ENCODE measurements at regions not wholly inside any gene's neighbourhood (a gene's known extent, or its start where the extent isn't known, plus 50 kb on each side); places are given as distances from the start of the nearest gene placed in this dataset.
A peak's percentile ranks its signal among the peaks of the same experiment; 100 is the strongest.
"Not testable (repeated sequence)": the region's sequence is repeated elsewhere in the genome, so short reads cannot be mapped to it uniquely, and the experiment has no call there.

GRCh38 chr4:134501973-134502643 lies 300.5 kb upstream of the PABPC4L start:
- no peak for FAIRE-seq
- TF ChIP-seq CTCF (IDR thresholded peaks at IDR 0.05; ENCODE audit: borderline replicate concordance, extremely low read depth, insufficient read depth), result no peak
- Histone ChIP-seq H3K36me3 (ENCODE audit: control insufficient read depth in 2 of 3, insufficient read depth in 3 of 3, low read length in 3 of 3) (no peaks in the 10 kb centered on the region), H3K27ac (ENCODE audit: low read depth in 2 of 2, low read length in 2 of 2) (no peak overlapping the region), H3K4me1 (ENCODE audit: control insufficient read depth in 2 of 3, insufficient read depth in 2 of 3, low read depth in 1 of 3, low read length in 3 of 3) (no peaks in the 10 kb centered on the region), H3K27me3 (ENCODE audit: control insufficient read depth, insufficient read depth, low read length) (no peaks in the 10 kb centered on the region), H3K9ac (ENCODE audit: low read length in 3 of 3) (no peak overlapping the region), H3K9me3 (ENCODE audit: control insufficient read depth in 2 of 3, insufficient read depth in 1 of 3, low read length in 3 of 3) (no peaks in the 10 kb centered on the region), H3K4me3 (ENCODE audit: low read length in 3 of 3) (no peak overlapping the region)
- intact Hi-C loops (cut with DNase I), result no loop called here
- DNase-seq, result peak in 1 of 5 donors; percentile 51

- H3K4me3 ChIP-seq (ENCODE audit: low read length in 3 of 3); H3K27ac ChIP-seq (ENCODE audit: low read depth in 2 of 2, low read length in 2 of 2); intact Hi-C loops (cut with DNase I); H3K4me1 ChIP-seq (ENCODE audit: control insufficient read depth in 2 of 3, insufficient read depth in 2 of 3, low read depth in 1 of 3, low read length in 3 of 3); H3K36me3 ChIP-seq (ENCODE audit: control insufficient read depth in 2 of 3, insufficient read depth in 3 of 3, low read length in 3 of 3); H3K9me3 ChIP-seq (ENCODE audit: control insufficient read depth in 2 of 3, insufficient read depth in 1 of 3, low read length in 3 of 3); H3K9ac ChIP-seq (ENCODE audit: low read length in 3 of 3); FAIRE-seq; H3K27me3 ChIP-seq (ENCODE audit: control insufficient read depth, insufficient read depth, low read length): not testable (repeated sequence)
- peak in 1 of 5 donors; percentile 69 for DNase-seq
These were observed 299.9 kb upstream of the PABPC4L start for GRCh38 chr4:134501488-134501887.

GRCh38 chr4:134499074-134499473 lies 297.5 kb upstream of the PABPC4L start:
- FAIRE-seq (no peak), DNase-seq (no peak)
- Histone ChIP-seq H3K9ac (ENCODE audit: low read length in 3 of 3) (no peak overlapping the region), H3K27ac (ENCODE audit: low read depth in 2 of 2, low read length in 2 of 2) (no peak overlapping the region), H3K4me1 (ENCODE audit: control insufficient read depth in 2 of 3, insufficient read depth in 2 of 3, low read depth in 1 of 3, low read length in 3 of 3) (no peaks in the 10 kb centered on the region), H3K27me3 (ENCODE audit: control insufficient read depth, insufficient read depth, low read length) (no peaks in the 10 kb centered on the region), H3K36me3 (ENCODE audit: control insufficient read depth in 2 of 3, insufficient read depth in 3 of 3, low read length in 3 of 3) (no peaks in the 10 kb centered on the region), H3K4me3 (ENCODE audit: low read length in 3 of 3) (no peak overlapping the region), H3K9me3 (ENCODE audit: control insufficient read depth in 2 of 3, insufficient read depth in 1 of 3, low read length in 3 of 3) (peaks cover 0 to 3% (median 0%) of the 10 kb centered on the region in 3 donors)
- intact Hi-C loops (cut with DNase I), result no loop called here
- TF ChIP-seq CTCF (IDR thresholded peaks at IDR 0.05; ENCODE audit: borderline replicate concordance, extremely low read depth, insufficient read depth), result no peak

GRCh38 chr4:134490863-134491262 lies 289.3 kb upstream of the PABPC4L start:
- FAIRE-seq (no peak), DNase-seq (no peak)
- Histone ChIP-seq H3K27me3 (ENCODE audit: control insufficient read depth, insufficient read depth, low read length) (no peaks in the 10 kb centered on the region), H3K4me3 (ENCODE audit: low read length in 3 of 3) (no peak overlapping the region), H3K27ac (ENCODE audit: low read depth in 2 of 2, low read length in 2 of 2) (no peak overlapping the region), H3K36me3 (ENCODE audit: control insufficient read depth in 2 of 3, insufficient read depth in 3 of 3, low read length in 3 of 3) (no peaks in the 10 kb centered on the region), H3K9ac (ENCODE audit: low read length in 3 of 3) (no peak overlapping the region), H3K9me3 (ENCODE audit: control insufficient read depth in 2 of 3, insufficient read depth in 1 of 3, low read length in 3 of 3) (peaks cover 0 to under 1% (median 0%) of the 10 kb centered on the region in 3 donors), H3K4me1 (ENCODE audit: control insufficient read depth in 2 of 3, insufficient read depth in 2 of 3, low read depth in 1 of 3, low read length in 3 of 3) (no peaks in the 10 kb centered on the region)
- no peak for TF ChIP-seq CTCF (IDR thresholded peaks at IDR 0.05; ENCODE audit: borderline replicate concordance, extremely low read depth, insufficient read depth)
- intact Hi-C loops (cut with DNase I), result no loop called here

GRCh38 chr4:134483514-134483913 lies 281.9 kb upstream of the PABPC4L start:
- not testable (repeated sequence) for H3K27ac ChIP-seq (ENCODE audit: low read depth in 2 of 2, low read length in 2 of 2); FAIRE-seq

More at GRCh38 chr4:134483514-134483913, 281.9 kb upstream of the PABPC4L start:
- H3K36me3 ChIP-seq (ENCODE audit: control insufficient read depth in 2 of 3, insufficient read depth in 3 of 3, low read length in 3 of 3); H3K27me3 ChIP-seq (ENCODE audit: control insufficient read depth, insufficient read depth, low read length); H3K9ac ChIP-seq (ENCODE audit: low read length in 3 of 3); H3K9me3 ChIP-seq (ENCODE audit: control insufficient read depth in 2 of 3, insufficient read depth in 1 of 3, low read length in 3 of 3); DNase-seq; H3K4me1 ChIP-seq (ENCODE audit: control insufficient read depth in 2 of 3, insufficient read depth in 2 of 3, low read depth in 1 of 3, low read length in 3 of 3); H3K4me3 ChIP-seq (ENCODE audit: low read length in 3 of 3); intact Hi-C loops (cut with DNase I): not testable (repeated sequence)
